Gastrocnemius medialis (tissue), 4 donors: ENCODE measurements at regions not wholly inside any gene's neighbourhood (a gene's known extent, or its start where the extent isn't known, plus 50 kb on each side); places are given as distances from the start of the nearest gene placed in this dataset.

Source experiments
- CTCF ChIP-seq, 5 experiments: fragments of 450-650 bp in 3 of 5; fragments of 200-600 bp in 2 of 5; sonication (generic) in 2 of 5; IDR thresholded peaks in 4 of 5; conservative IDR thresholded peaks in 1 of 5; 1 replicate in 4 of 5; 2 replicates in 1 of 5; pipeline ENCODE4 v1.5.1; 2016 to 2019; ENCODE audit warnings: antibody characterized with exemption in 5 of 5, mild to moderate bottlenecking in 3 of 5, moderate library complexity in 3 of 5
- POLR2A ChIP-seq, 2 donors: fragments of 450-650 bp; IDR thresholded peaks; one replicate each; pipeline ENCODE4 v1.6.1; 2017; ENCODE audit warnings: antibody characterized with exemption in 2 of 2, mild to moderate bottlenecking in 2 of 2, moderate library complexity in 2 of 2

GRCh38 chr6:1494671-1495070 is 105.3 kb downstream of the FOXF2 start:
- no peak for TF ChIP-seq CTCF (IDR thresholded peaks at IDR 0.05 in 4 of 5, conservative IDR thresholded peaks at IDR 0.05 in 1 of 5)
- TF ChIP-seq POLR2A (IDR thresholded peaks at IDR 0.05) = no peak
